ENCODE measurements at regions not wholly inside any gene's neighbourhood (a gene's known extent, or its start where the extent isn't known, plus 50 kb on each side); places are given as distances from the start of the nearest gene placed in this dataset.

GRCh38 chr2:18915227-18915626 is 325.9 kb upstream of the NT5C1B start:
- ChIA-PET CTCF (interaction anchor here (1.5 to 1.7 kb wide), 2 partner anchors 12 to 16 kb away, joined by 4 to 6 read pairs; no protein-coding TSS in a partner anchor), POLR2A (no interaction called here)
- no TSS peak for BruUV-seq (replicated peaks)
- no peaks in the 10 kb centered on the region for H3K9me3 ChIP-seq (replicated peaks; ENCODE audit: control insufficient read depth, insufficient read depth, low read length)
- no peaks in the 10 kb centered on the region for H3K4me1 ChIP-seq (ENCODE audit: control insufficient read depth, extremely low read depth, insufficient read depth, low read length)
- no peak overlapping the region for H2AFZ ChIP-seq (ENCODE audit: low read depth, low read length)
- no peak overlapping the region for H3K4me3 ChIP-seq (replicated peaks in 1 of 3; ENCODE audit: insufficient read depth in 1 of 3, low read depth in 1 of 3, low read length in 3 of 3)
- H3K9ac ChIP-seq (replicated peaks; ENCODE audit: extremely low read depth, insufficient read depth, low read length): no peak overlapping the region
- no peaks in the 10 kb centered on the region for H3K9me1 ChIP-seq (replicated peaks; ENCODE audit: control insufficient read depth, extremely low read depth, insufficient read depth, low read length)
- H3K27me3 ChIP-seq (ENCODE audit: control insufficient read depth in 2 of 2, insufficient read depth in 2 of 2, low read length in 2 of 2): no peaks in the 10 kb centered on the region
- intact Hi-C loops (cut with micrococcal nuclease) (no loop called here), dilution Hi-C loops (cut with MboI; ENCODE audit: extremely low pct_ligation_motif_present, low sequenced_read_pairs) (no loop called here)
- H3K36me3 ChIP-seq (ENCODE audit: control insufficient read depth in 2 of 2, extremely low read depth in 1 of 2, insufficient read depth in 2 of 2, low read length in 2 of 2): no peaks in the 10 kb centered on the region
- FAIRE-seq (no peak), DNase-seq (ENCODE audit: low read depth, low spot score) (no peak)
- no peaks in the 10 kb centered on the region for H3K79me2 ChIP-seq (ENCODE audit: control insufficient read depth, insufficient read depth, low read length)
- H4K20me1 ChIP-seq (replicated peaks; ENCODE audit: control insufficient read depth, extremely low read depth, insufficient read depth, low read length): no peaks in the 10 kb centered on the region
- H3K4me2 ChIP-seq (ENCODE audit: insufficient read depth, low read length): no peak overlapping the region
- TF ChIP-seq CTCF (IDR thresholded peaks at IDR 0.05; ENCODE audit: extremely low read depth in 1 of 2, insufficient read depth in 1 of 2, low read depth in 1 of 2, low read length in 2 of 2): no peak
- no peak for TF ChIP-seq EZH2 (IDR thresholded peaks at IDR 0.05; ENCODE audit: borderline replicate concordance, low read depth, low read length, severe bottlenecking)
- TF ChIP-seq FOS (IDR thresholded peaks at IDR 0.05; ENCODE audit: borderline replicate concordance, insufficient read depth, low read length): no peak
- TF ChIP-seq MYC (IDR thresholded peaks at IDR 0.05; ENCODE audit: low read depth, low read length): no peak
- TF ChIP-seq JUN (IDR thresholded peaks at IDR 0.05; ENCODE audit: borderline replicate concordance, insufficient read depth, insufficient read length, low read depth): no peak
- TF ChIP-seq GATA2 (IDR thresholded peaks at IDR 0.05; ENCODE audit: insufficient read depth, insufficient read length, low read depth, low read length): no peak
- no peak for TF ChIP-seq POLR2AphosphoS5 (IDR thresholded peaks at IDR 0.05; ENCODE audit: insufficient read depth, low read depth, low read length)
- no peak for TF ChIP-seq POLR2A (IDR thresholded peaks at IDR 0.05; ENCODE audit: low read depth, low read length)
- no peak for TF ChIP-seq MAX (IDR thresholded peaks at IDR 0.05; ENCODE audit: insufficient read depth, insufficient read length)
- no peak overlapping the region for H3K27ac ChIP-seq (ENCODE audit: insufficient read depth, low read depth, low read length)

Data from endothelial cell of umbilical vein (primary cell).